HUES64 (cell line): ENCODE measurements at regions not wholly inside any gene's neighbourhood (a gene's known extent, or its start where the extent isn't known, plus 50 kb on each side); places are given as distances from the start of the nearest gene placed in this dataset.
A peak's percentile ranks its signal among the peaks of the same experiment; 100 is the strongest.

Source experiments
- H3K27ac ChIP-seq: 2 replicates; pipeline ENCODE4 v1.7.0; 2013; ENCODE audit warnings: low read depth, low read length, inconsistent platforms
- H3K27me3 ChIP-seq: 2 replicates; pipeline ENCODE4 v1.6.1; 2013; ENCODE audit warnings: mild to moderate bottlenecking, low read length; ENCODE audit not compliant: insufficient read depth
- H3K36me3 ChIP-seq: 2 replicates; pipeline ENCODE4 v1.6.1; 2013; ENCODE audit warnings: mild to moderate bottlenecking, low read length; ENCODE audit not compliant: insufficient read depth
- H3K4me1 ChIP-seq: 2 replicates; pipeline ENCODE4 v1.6.1; 2013; ENCODE audit warnings: mild to moderate bottlenecking, low read length, moderate library complexity; ENCODE audit not compliant: insufficient read depth
- H3K4me3 ChIP-seq: 2 replicates; pipeline ENCODE4 v1.5.1; 2013; ENCODE audit warnings: mild to moderate bottlenecking, low read length, moderate library complexity
- H3K9ac ChIP-seq: 2 replicates; pipeline ENCODE4 v1.6.1; 2013; ENCODE audit warnings: mild to moderate bottlenecking, low read depth, low read length
- H3K9me3 ChIP-seq: 2 replicates; pipeline ENCODE4 v1.6.1; 2013; ENCODE audit warnings: low read depth, low read length; ENCODE audit not compliant: insufficient read depth
- WGBS: fragments of 150-250, 120-280 bp; methylation state at CpG from one replicate; pipeline ENCODE4 v1.1.7; 2013; ENCODE audit warnings: missing lambda C conversion rate; 5-methylcytosine and 5-hydroxymethylcytosine counted together

- Histone ChIP-seq H3K27me3 (no peaks in the 10 kb centered on the region), H3K4me3 (no peak overlapping the region), H3K9me3 (peaks cover 15% of the 10 kb centered on the region; the same call in 1 of the 2 replicates), H3K27ac (no peak overlapping the region), H3K36me3 (peaks cover 6% of the 10 kb centered on the region; the same call in 1 of the 2 replicates), H3K9ac (no peak overlapping the region), H3K4me1 (no peaks in the 10 kb centered on the region)
- WGBS = 99% methylated on average over 2 of the region's 2 CpGs
Observed at GRCh38 chr18:55920063-55920462, 332.1 kb upstream of the TCF4 start.

- Histone ChIP-seq H3K36me3 (peaks cover 6% of the 10 kb centered on the region; the same call in 1 of the 2 replicates), H3K4me1 (peaks cover 3% of the 10 kb centered on the region; the same call in 1 of the 2 replicates), H3K4me3 (no peak overlapping the region), H3K9ac (no peak overlapping the region), H3K27me3 (no peaks in the 10 kb centered on the region), H3K27ac (no peak overlapping the region), H3K9me3 (peaks cover 15% of the 10 kb centered on the region; the same call in 1 of the 2 replicates)
- 94% methylated on average over 6 of the region's 6 CpGs for WGBS
Observed at GRCh38 chr18:55918444-55918843, 330.5 kb upstream of the TCF4 start.

- peaks cover 10% of the 10 kb centered on the region; the same call in 1 of the 2 replicates for H3K9me3 ChIP-seq
- no peaks in the 10 kb centered on the region for H3K27me3 ChIP-seq
- no peak overlapping the region for H3K4me3 ChIP-seq
- no peak overlapping the region for H3K9ac ChIP-seq
- H3K27ac ChIP-seq = no peak overlapping the region
- H3K36me3 ChIP-seq = no peaks in the 10 kb centered on the region
- WGBS = 94% methylated on average over 5 of the region's 5 CpGs
- H3K4me1 ChIP-seq = peaks cover 23% of the 10 kb centered on the region
Observed at GRCh38 chr18:55912919-55913318, 324.9 kb upstream of the TCF4 start.

- H3K4me1 ChIP-seq = peaks cover 31% of the 10 kb centered on the region
- H3K4me3 ChIP-seq = no peak overlapping the region
- no peaks in the 10 kb centered on the region for H3K36me3 ChIP-seq
- H3K27me3 ChIP-seq = no peaks in the 10 kb centered on the region
- 90% methylated on average over 2 of the region's 2 CpGs for WGBS
- peaks cover 10% of the 10 kb centered on the region; the same call in 1 of the 2 replicates for H3K9me3 ChIP-seq
- H3K27ac ChIP-seq = no peak overlapping the region
- no peak overlapping the region for H3K9ac ChIP-seq
Observed at GRCh38 chr18:55912071-55912470, 324.1 kb upstream of the TCF4 start.

- H3K27me3 ChIP-seq = no peaks in the 10 kb centered on the region
- H3K36me3 ChIP-seq = no peaks in the 10 kb centered on the region
- WGBS = 90% methylated on average over 2 of the region's 2 CpGs
- H3K27ac ChIP-seq = no peak overlapping the region
- H3K9ac ChIP-seq = no peak overlapping the region
- no peak overlapping the region for H3K4me3 ChIP-seq
- no peaks in the 10 kb centered on the region for H3K9me3 ChIP-seq
- peaks cover 32% of the 10 kb centered on the region for H3K4me1 ChIP-seq
Observed at GRCh38 chr18:55910296-55910695, 322.3 kb upstream of the TCF4 start.

GRCh38 chr18:55908901-55909366, 320.9 kb upstream of the TCF4 start:
- H3K27ac ChIP-seq = peak overlapping the region; percentile 26; the same call in 1 of the 2 replicates
- H3K9ac ChIP-seq = no peak overlapping the region
- no peak overlapping the region for H3K4me3 ChIP-seq

GRCh38 chr18:55907453-55908175, 319.6 kb upstream of the TCF4 start:
- Histone ChIP-seq H3K9ac (no peak overlapping the region), H3K27ac (no peak overlapping the region), H3K9me3 (no peaks in the 10 kb centered on the region), H3K36me3 (no peaks in the 10 kb centered on the region), H3K4me3 (no peak overlapping the region), H3K27me3 (no peaks in the 10 kb centered on the region), H3K4me1 (peaks cover 31% of the 10 kb centered on the region)
- 76% methylated on average over 6 of the region's 6 CpGs for WGBS

More at GRCh38 chr18:55908901-55909366, 320.9 kb upstream of the TCF4 start:
- H3K36me3 ChIP-seq = no peaks in the 10 kb centered on the region
- H3K9me3 ChIP-seq = no peaks in the 10 kb centered on the region
- 70% methylated on average over 4 of the region's 4 CpGs for WGBS
- H3K4me1 ChIP-seq = peaks cover 32% of the 10 kb centered on the region
- H3K27me3 ChIP-seq = no peaks in the 10 kb centered on the region

- peaks cover 31% of the 10 kb centered on the region for H3K4me1 ChIP-seq
- no peak overlapping the region for H3K27ac ChIP-seq
- WGBS = 91% methylated on average over 1 of the region's 2 CpGs
Observed at GRCh38 chr18:55906536-55906935, 318.5 kb upstream of the TCF4 start.

GRCh38 chr18:55903911-55904310, 315.9 kb upstream of the TCF4 start:
- Histone ChIP-seq H3K27me3 (no peaks in the 10 kb centered on the region), H3K9ac (no peak overlapping the region), H3K27ac (no peak overlapping the region), H3K36me3 (no peaks in the 10 kb centered on the region), H3K4me1 (peaks cover 27% of the 10 kb centered on the region), H3K4me3 (no peak overlapping the region), H3K9me3 (no peaks in the 10 kb centered on the region)
- WGBS = 84% methylated on average over 5 of the region's 6 CpGs

More at GRCh38 chr18:55906536-55906935, 318.5 kb upstream of the TCF4 start:
- Histone ChIP-seq H3K27me3 (no peaks in the 10 kb centered on the region), H3K36me3 (no peaks in the 10 kb centered on the region), H3K9ac (no peak overlapping the region), H3K4me3 (no peak overlapping the region), H3K9me3 (no peaks in the 10 kb centered on the region)

GRCh38 chr18:55900380-55900779, 312.4 kb upstream of the TCF4 start:
- no peaks in the 10 kb centered on the region for H3K36me3 ChIP-seq
- WGBS = 97% methylated on average over 1 of the region's 2 CpGs
- no peaks in the 10 kb centered on the region for H3K9me3 ChIP-seq
- H3K27me3 ChIP-seq = no peaks in the 10 kb centered on the region
- H3K27ac ChIP-seq = no peak overlapping the region
- peaks cover 18% of the 10 kb centered on the region for H3K4me1 ChIP-seq
- H3K4me3 ChIP-seq = no peak overlapping the region
- no peak overlapping the region for H3K9ac ChIP-seq

- no peak overlapping the region for H3K9ac ChIP-seq
- H3K36me3 ChIP-seq = no peaks in the 10 kb centered on the region
- no peaks in the 10 kb centered on the region for H3K27me3 ChIP-seq
- H3K27ac ChIP-seq = no peak overlapping the region
- peaks cover 33% of the 10 kb centered on the region for H3K4me1 ChIP-seq
- 100% methylated on average over 3 of the region's 3 CpGs for WGBS
- H3K4me3 ChIP-seq = no peak overlapping the region
- no peaks in the 10 kb centered on the region for H3K9me3 ChIP-seq
Observed at GRCh38 chr18:55897091-55897689, 309.2 kb upstream of the TCF4 start.
